Adrenal gland (tissue), 9 donors: ENCODE measurements at regions not wholly inside any gene's neighbourhood (a gene's known extent, or its start where the extent isn't known, plus 50 kb on each side); places are given as distances from the start of the nearest gene placed in this dataset.

Experiments
- DNase-seq, 7 donors: peaks; one replicate each; pipeline ENCODE4 v3.0.0-alpha.2; 2019 to 2020
- H3K27ac ChIP-seq, 5 donors: fragments of 200-600 bp; sonication (generic) in 4 of 5; 1 replicate in 3 of 5; 2 replicates in 2 of 5; pipeline versions ENCODE4 v1.5.1 to v1.8.0; 2016 to 2020; ENCODE audit warnings: mild to moderate bottlenecking in 1 of 5
- H3K27me3 ChIP-seq: fragments of 200-600 bp; 2 replicates; pipeline ENCODE4 v1.8.0; 2021
- H3K36me3 ChIP-seq, 2 donors: fragments of 200-600 bp; replicated peaks in 1 of 2; 1 replicate in 1 of 2; 2 replicates in 1 of 2; pipeline versions ENCODE4 v1.5.1 to v1.8.0; 2018 to 2022
- H3K4me1 ChIP-seq, 2 donors: fragments of 200-600 bp; replicated peaks in 1 of 2; 1 replicate in 1 of 2; 2 replicates in 1 of 2; pipeline versions ENCODE4 v1.5.1 to v1.8.0; 2018 to 2021
- H3K4me3 ChIP-seq, 4 donors: fragments of 200-600 bp; sonication (generic) in 3 of 4; one replicate each; pipeline ENCODE4 v1.5.1; 2016 to 2018
- H3K9me3 ChIP-seq, 3 donors: fragments of 200-600 bp; sonication (generic) in 1 of 3; replicated peaks in 1 of 3; 1 replicate in 2 of 3; 2 replicates in 1 of 3; pipeline versions ENCODE4 v1.5.1 to v1.8.0; 2016 to 2021
- CTCF ChIP-seq, 6 experiments: fragments of 450-650 bp in 4 of 6; fragments of 200-600 bp in 2 of 6; sonication (generic) in 1 of 6; IDR thresholded peaks; 1 replicate in 5 of 6; 2 replicates in 1 of 6; pipeline versions ENCODE4 v1.5.1 to v1.8.0; 2016 to 2021; ENCODE audit warnings: antibody characterized with exemption in 6 of 6, mild to moderate bottlenecking in 2 of 6, moderate library complexity in 1 of 6
- POLR2A ChIP-seq, 2 donors: fragments of 450-650 bp; IDR thresholded peaks; one replicate each; pipeline ENCODE4 v1.6.1; 2017; ENCODE audit warnings: antibody characterized with exemption in 2 of 2, mild to moderate bottlenecking in 2 of 2, moderate library complexity in 1 of 2
- WGBS, 4 donors: extraction: QIAGEN DNeasy Blood & Tissue Kit in 2 of 4; methylation state at CpG; one replicate each; pipeline versions ENCODE4 v1.1.5 to v1.1.7; 2013 to 2017; 5-methylcytosine and 5-hydroxymethylcytosine counted together
- intact Hi-C, 2 donors: fragments of 100-400 bp; cut with DNase I; formaldehyde crosslinking; loops; one replicate each; pipeline versions ENCODE4 v1.14.1 to v1.15.0; 2022 to 2023
- donor health status: healthy with polysubstance abuse.
- donor health status: Bipolar disorder and iron deficiency.
- donor health status: DM: yes; HTN: yes; CAD: no.
- donor health status: DM: no; HTN: no; CAD: no.
- donor health status: DM: no; HTN: no; CAD: no.

GRCh38 chr7:52876402-52876801 is 159.0 kb upstream of the POM121L12 start:
- intact Hi-C loops = no loop called here
- TF ChIP-seq CTCF (IDR thresholded peaks at IDR 0.05) (no peak), POLR2A (IDR thresholded peaks at IDR 0.05) (no peak)
- no peak overlapping the region for H3K27ac ChIP-seq
- no peaks in the 10 kb centered on the region for H3K36me3 ChIP-seq
- no peak for DNase-seq
- no peaks in the 10 kb centered on the region for H3K4me1 ChIP-seq
- no peak overlapping the region for H3K4me3 ChIP-seq
- no peaks in the 10 kb centered on the region for H3K9me3 ChIP-seq
- no peaks in the 10 kb centered on the region for H3K27me3 ChIP-seq
- WGBS, 4 donors = 63 to 75% (median 71%) methylated on average over 3 of the region's 3 CpGs

GRCh38 chr7:52863652-52864051 is 171.8 kb upstream of the POM121L12 start:
- Histone ChIP-seq H3K4me1 (no peaks in the 10 kb centered on the region), H3K27me3 (no peaks in the 10 kb centered on the region), H3K9me3 (peaks cover 0 to 5% (median 0%) of the 10 kb centered on the region in 3 donors), H3K36me3 (no peaks in the 10 kb centered on the region), H3K4me3 (no peak overlapping the region), H3K27ac (no peak overlapping the region)
- intact Hi-C loops = no loop called here
- TF ChIP-seq CTCF (IDR thresholded peaks at IDR 0.05) (no peak), POLR2A (IDR thresholded peaks at IDR 0.05) (no peak)
- WGBS, 4 donors = 41 to 54% (median 49%) methylated on average over 2 of the region's 2 CpGs
- DNase-seq = no peak

- no peaks in the 10 kb centered on the region for H3K36me3 ChIP-seq
- TF ChIP-seq POLR2A (IDR thresholded peaks at IDR 0.05) (no peak), CTCF (IDR thresholded peaks at IDR 0.05) (no peak)
- no peaks in the 10 kb centered on the region for H3K27me3 ChIP-seq
- H3K27ac ChIP-seq = no peak overlapping the region
- H3K4me1 ChIP-seq = no peaks in the 10 kb centered on the region
- H3K4me3 ChIP-seq = no peak overlapping the region
- peaks cover 0 to 5% (median 0%) of the 10 kb centered on the region in 3 donors for H3K9me3 ChIP-seq
- DNase-seq = no peak
- intact Hi-C loops = no loop called here
- 73 to 87% (median 77%) methylated on average over 3 of the region's 3 CpGs for WGBS, 4 donors
Measured at GRCh38 chr7:52862321-52862720, 173.1 kb upstream of the POM121L12 start.

- intact Hi-C loops = no loop called here
- TF ChIP-seq POLR2A (IDR thresholded peaks at IDR 0.05) = no peak
- TF ChIP-seq CTCF (IDR thresholded peaks at IDR 0.05) = no peak
- no peak overlapping the region for H3K27ac ChIP-seq
- H3K27me3 ChIP-seq = no peaks in the 10 kb centered on the region
- no peaks in the 10 kb centered on the region for H3K36me3 ChIP-seq
- no peaks in the 10 kb centered on the region for H3K4me1 ChIP-seq
- 0 to 2% (median 0%) methylated on average over 1 of the region's 1 CpG for WGBS, 4 donors
- no peaks in the 10 kb centered on the region for H3K9me3 ChIP-seq
- no peak overlapping the region for H3K4me3 ChIP-seq
- no peak for DNase-seq
Measured at GRCh38 chr7:52857367-52857766, 178.1 kb upstream of the POM121L12 start.
